ENCODE measurements at regions not wholly inside any gene's neighbourhood (a gene's known extent, or its start where the extent isn't known, plus 50 kb on each side); places are given as distances from the start of the nearest gene placed in this dataset.
"Not testable (repeated sequence)": the region's sequence is repeated elsewhere in the genome, so short reads cannot be mapped to it uniquely, and the experiment has no call there.

GRCh38 chr22:22168941-22169867 is 75.4 kb upstream of the VPREB1 start:
- DNase-seq = no peak

DNA sequence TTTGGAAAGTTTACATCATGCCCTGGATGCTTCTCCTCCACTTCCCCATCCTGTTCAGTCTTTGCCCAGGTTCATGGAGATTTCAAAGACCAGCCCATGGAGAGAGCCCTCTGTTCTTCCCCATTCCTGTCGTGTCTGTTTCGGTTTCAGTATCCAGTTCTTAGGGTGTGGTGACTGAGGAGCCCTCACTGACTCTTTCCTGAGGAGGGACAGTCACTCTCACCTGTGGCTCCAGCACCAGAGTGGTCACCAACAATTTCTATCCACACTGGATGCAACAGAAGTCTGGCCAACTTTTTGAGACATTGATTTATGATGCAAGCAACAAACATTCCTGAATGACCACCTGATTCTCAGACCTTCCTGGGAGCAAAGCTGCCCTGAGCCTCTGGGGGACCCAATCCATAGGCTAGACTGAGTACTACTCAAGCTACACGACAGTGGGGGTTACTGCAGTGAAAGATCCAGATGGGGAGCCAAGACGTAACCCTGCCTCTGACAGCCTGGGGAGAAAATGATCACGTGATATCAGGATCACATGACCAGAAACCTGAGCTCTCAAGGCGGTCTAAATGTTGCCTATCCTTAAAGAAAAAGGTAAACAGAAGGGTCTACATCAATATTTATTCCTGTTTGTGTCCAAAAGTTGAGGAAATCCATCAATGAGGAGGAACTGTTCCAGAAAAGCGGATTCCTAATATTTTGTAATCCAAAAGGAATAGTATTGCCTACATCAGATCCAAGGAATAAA is 76.2 kb upstream of the VPREB1 start:
- DNase-seq = peak; percentile 12

DNA sequence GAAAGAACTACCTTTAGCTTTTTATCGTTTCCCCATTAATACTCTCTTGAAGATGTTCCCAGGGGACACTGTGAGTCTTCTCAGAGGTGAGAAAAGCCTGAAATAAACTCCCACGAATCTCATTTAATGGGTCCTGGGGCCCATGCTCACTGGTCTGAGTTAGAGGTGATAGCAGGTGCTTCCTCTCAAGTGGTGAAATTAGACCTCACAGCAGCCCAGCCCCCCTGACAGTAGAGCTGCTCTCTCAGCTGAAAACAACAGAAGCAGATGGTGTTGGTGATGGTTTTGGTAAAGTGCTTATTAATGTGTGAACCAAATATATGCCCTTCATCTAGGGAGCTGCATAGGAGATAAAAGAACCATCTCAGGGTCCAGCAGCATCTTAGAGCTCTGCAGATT is 76.8 kb upstream of the VPREB1 start:
- DNase-seq = no peak

DNA sequence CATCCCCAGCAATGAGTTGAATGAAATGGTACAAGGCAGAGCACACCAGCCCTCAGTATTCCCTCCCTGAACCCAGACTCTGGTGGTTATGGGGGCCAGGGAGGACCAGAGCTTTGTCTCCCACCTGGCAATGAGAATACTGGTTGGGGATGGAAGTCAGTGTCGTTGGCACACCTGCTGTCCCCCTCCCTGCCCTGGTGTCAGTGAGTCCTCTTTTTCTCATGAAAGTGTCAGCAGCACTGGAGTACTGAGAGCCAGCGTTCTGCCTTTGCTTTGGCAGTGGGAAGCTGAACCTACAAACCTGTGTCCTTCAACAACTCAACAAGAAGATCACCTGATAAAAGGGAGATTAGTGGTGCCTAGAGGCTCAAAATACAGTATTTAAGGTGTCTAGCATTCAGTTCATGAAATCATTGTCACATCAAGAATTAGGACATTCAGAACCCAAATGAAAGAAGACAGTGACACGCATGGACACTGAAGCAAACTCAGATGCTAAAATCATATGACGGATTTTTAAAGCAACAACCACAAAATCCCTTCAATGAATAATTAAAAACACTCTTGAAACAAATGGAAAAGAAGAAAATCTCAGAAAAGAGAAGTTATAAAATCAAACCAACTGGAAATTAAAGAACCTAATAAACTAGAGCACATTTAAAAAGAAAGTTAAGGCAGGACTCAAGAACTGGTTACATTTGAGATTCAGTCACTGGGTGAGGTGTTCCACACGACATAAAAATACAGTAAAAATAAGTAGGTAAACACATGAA is 77.5 kb upstream of the VPREB1 start:
- no peak for DNase-seq

GRCh38 chr22:22165936-22166710 is 78.5 kb upstream of the VPREB1 start:
- no peak for DNase-seq

GRCh38 chr22:22164541-22165272 is 79.9 kb upstream of the VPREB1 start:
- no peak for DNase-seq

DNA sequence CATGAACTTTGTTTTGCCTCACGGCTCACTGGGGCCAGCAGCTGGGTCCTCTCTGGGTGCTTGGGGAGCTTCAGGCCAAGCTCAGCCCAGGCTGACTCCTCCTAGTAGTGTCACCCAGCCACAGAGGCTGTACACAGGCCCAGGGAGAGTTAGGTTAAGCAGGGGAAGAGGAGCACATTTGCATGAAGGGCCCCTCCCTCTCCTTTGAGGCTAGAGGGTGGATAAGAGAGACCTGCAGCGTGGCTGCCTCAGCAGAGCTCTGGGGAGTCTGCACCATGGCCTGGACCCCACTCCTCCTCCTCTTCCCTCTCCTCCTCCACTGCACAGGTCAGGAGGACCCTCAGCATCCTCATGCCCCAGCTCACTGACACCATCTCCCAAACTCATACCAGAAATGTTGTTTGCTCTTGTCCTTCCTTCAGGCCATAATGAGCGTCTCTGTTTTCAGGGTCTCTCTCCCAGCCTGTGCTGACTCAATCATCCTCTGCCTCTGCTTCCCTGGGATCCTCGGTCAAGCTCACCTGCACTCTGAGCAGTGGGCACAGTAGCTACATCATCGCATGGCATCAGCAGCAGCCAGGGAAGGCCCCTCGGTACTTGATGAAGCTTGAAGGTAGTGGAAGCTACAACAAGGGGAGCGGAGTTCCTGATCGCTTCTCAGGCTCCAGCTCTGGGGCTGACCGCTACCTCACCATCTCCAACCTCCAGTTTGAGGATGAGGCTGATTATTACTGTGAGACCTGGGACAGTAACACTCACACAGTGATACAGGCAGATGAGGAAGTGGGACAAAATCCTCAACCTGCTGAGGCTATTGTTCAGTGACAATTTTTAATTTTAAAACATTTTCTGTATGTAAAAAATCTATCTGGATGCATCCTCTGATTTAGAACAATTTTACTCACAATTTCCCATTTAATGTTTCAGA is 82.4 kb upstream of the VPREB1 start:
- no peak for DNase-seq

GRCh38 chr22:22160768-22161167 is 83.8 kb upstream of the VPREB1 start:
- DNase-seq = not testable (repeated sequence)

DNA sequence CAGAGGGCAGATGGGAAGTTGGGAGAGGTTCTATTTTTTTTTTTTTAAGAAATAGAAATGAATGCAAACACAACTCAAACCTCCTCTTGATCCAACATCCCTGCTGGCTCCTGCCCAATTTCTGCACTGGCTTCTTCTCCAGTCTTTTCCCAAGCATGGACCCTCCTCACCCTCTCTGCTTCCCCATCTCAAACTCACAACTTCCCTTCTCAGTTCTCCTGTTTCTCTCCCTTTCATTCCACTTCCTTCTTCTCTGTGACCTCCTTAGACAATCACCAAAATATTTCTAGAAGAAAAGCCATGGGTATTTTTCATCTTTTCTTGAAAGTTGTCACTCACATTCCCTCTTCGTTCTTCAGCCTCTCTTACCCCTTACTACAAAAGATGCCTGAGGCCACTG is 85.2 kb upstream of the VPREB1 start:
- DNase-seq = no peak

- DNase-seq = no peak
These were observed 85.6 kb upstream of the VPREB1 start for GRCh38 chr22:22158965-22159364.

- DNase-seq = no peak
These were observed 86.3 kb upstream of the VPREB1 start for GRCh38 chr22:22158207-22158816.

DNA sequence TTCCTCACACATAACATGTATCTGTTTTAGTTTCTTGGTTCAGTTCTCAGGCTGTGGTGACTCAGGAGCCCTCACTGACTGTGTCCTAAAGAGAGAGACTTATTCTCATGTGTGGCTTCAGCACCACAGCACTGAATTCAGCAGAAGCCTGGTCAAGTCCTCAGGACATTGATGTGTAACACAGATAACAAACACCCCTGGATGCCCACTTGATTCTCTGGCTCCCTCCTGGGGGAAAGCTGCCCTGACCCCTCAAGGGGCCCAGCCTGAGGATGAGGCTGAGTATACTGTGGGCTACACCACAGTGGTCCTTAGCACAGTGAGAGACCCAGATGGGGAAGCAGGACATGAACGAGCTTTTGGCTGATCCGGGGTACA is 87.2 kb upstream of the VPREB1 start:
- no peak for DNase-seq

GRCh38 chr22:22156716-22157347 is 87.8 kb upstream of the VPREB1 start:
- peak; percentile 86 for DNase-seq

- no peak for DNase-seq
These were observed 88.3 kb upstream of the VPREB1 start for GRCh38 chr22:22156348-22156715.

- DNase-seq = no peak
These were observed 89.0 kb upstream of the VPREB1 start for GRCh38 chr22:22155607-22156006.

GRCh38 chr22:22155146-22155545 is 89.4 kb upstream of the VPREB1 start:
- no peak for DNase-seq

DNA sequence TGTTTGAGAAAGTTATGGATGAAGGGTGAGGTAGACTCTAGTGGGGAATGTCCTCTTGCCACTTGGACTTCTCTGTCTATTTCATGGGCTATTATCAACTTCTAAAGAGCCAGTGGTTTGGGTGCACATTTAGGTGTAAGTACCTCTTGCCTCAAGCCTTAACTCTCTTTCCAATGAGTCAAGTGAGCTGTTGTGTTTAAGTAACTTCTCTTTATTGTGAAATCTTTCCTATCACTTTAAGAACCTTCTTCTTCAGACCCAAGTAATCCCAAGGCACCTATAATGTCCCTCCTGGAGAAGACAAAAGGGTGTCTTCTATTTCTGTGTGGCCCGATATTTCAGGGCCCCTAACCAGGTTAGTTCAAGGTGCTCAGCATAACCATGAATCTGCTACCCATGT is 90.5 kb upstream of the VPREB1 start:
- no peak for DNase-seq

- no peak for DNase-seq
These were observed 93.3 kb upstream of the VPREB1 start for GRCh38 chr22:22151308-22151707.

DNA sequence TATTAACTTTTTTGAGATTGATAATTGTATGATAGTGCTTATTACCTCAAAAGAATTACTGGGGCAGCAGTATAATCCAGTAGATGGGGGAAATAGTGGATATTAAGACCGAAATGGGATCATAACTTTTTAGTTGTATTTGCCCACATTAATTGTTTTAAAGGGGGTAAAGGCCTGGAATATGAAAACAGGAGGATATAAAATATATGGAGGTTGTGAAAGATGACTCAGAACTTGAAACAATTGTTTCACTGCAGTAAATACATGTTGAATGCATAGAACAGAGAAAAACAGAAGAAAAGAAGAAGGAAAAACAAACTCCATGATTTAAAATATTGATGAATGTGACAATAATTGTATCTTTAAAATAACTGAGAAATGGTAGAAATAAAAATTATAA is 94.1 kb upstream of the VPREB1 start:
- no peak for DNase-seq

DNA sequence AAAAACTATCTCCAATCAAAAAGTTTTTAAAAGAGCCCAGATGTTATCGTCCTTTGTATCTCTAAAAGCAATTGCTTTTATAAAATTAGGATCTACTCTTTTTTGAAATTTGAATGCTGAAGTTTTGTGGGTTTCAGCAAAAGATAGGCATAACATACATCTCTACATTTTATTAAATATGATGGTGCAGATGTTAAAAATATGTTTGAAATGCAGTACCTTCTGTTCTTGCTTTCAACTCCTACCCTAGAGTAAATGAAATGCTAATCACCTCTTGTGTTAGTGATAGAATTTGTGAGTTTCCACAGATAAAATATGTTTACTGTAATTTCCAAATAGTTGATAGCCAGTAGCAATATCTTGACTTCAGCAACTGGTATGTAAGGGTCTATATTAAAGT is 95.7 kb upstream of the VPREB1 start:
- no peak for DNase-seq

Measured in hematopoietic multipotent progenitor cell treated with erythropoietin and hydrocortisone succinate and interleukin-3 and kit ligand, for 8 days (in vitro differentiated cells).